CD4-positive, alpha-beta T cell treated with Interleukin-21 for 1 hour (primary cell): ENCODE measurements at regions not wholly inside any gene's neighbourhood (a gene's known extent, or its start where the extent isn't known, plus 50 kb on each side); places are given as distances from the start of the nearest gene placed in this dataset.
"Not testable (repeated sequence)": the region's sequence is repeated elsewhere in the genome, so short reads cannot be mapped to it uniquely, and the experiment has no call there.

ENCODE experiments used
- DNase-seq: peaks from one replicate; pipeline ENCODE4 v3.0.0-alpha.2; 2020

DNA sequence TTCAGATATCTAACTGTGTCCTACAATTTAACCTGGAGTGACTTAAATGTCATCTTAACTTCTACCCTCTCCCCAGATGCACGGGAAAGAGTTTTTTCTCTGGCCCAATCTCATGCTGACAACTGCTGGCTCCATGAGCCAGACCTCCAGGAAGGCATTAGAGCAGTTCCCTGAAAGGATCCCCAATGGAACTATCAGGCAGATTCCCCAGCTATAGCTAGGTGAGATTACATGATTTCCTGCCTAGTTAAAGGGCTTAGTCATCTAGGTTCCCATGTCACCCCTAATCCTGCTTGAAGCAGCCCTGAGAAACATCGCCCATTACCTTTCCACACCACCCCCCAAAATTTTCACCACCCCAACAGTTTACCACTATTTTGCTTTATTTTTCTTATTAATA lies 373.5 kb upstream of the TRPC7 start:
- DNase-seq, result no peak

DNA sequence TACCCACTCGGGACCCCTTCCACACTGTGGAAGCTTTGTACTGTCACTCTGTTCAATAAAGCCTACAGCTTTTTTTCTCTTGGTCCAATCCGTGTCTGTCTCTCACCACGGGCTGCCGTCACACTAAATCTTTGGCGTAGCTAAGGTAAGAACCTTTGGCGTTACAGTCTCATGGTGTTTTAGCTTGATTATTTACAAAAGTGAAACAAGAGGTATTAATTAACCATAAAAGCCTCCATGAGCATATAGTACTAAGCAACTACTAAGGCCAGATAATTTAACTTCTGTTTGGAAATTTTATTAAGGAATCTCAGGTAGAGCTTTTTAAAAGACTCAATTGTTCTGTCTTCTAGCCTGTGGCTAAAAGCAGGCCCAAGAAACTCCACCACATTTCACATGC lies 370.7 kb upstream of the TRPC7 start:
- no peak for DNase-seq

DNA sequence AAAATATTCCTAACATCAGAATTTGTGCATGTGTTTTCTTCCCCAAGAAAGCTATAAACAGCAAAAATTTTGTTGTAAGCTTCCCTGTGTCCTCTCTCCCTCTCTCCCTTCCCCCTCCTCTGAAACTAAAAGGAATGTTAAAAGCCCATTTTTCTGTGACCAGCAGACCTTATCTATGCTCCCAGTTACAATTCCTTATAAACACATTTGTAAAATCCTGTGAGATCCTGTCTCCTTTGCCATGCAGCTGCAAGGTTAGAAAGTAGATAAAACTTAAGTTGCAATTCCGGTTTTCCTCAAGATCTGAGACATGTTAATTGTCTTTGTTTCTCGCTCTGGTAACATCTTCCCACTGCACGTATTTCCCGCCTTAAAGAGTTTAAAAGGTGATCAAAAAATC lies 370.3 kb upstream of the TRPC7 start:
- not testable (repeated sequence) for DNase-seq

DNA sequence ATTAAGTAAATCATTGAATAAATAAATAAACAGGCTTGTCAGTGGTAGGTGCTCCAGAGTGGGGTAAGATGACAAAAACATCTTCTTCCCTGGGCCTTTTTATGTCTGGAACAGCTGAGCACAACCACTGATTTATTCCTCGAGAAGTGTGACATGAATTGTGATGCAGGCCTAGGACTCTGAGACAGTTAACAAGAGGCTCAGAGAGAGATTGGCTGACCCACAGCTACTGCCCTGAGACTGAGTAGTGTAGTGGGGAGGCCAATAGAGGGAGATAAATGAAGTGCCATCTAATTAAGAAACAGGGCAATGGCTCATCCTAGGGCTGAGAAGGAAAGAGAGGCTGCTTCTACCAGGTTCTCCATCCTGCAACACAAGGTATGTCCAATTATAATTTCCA lies 369.3 kb upstream of the TRPC7 start:
- DNase-seq, result no peak

DNA sequence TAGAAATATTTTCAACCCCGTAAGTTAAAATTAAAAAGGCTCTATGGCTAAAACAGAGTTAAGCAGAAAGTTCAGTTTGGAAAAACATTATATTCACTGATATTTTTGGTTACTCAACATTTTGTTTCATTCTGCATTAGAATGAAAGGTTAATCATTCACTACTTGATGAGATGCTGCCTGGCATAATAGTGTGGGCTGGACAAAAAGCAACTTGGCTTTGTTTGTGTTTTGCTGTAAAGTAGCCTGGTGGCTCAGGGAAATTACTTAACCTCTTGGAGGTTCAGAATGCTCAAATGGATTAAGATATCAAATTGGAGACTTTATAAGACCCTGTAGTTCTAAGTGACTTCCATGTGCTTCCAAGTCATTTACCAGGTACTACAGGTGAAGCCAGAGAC lies 367.4 kb upstream of the TRPC7 start:
- DNase-seq, result no peak

DNA sequence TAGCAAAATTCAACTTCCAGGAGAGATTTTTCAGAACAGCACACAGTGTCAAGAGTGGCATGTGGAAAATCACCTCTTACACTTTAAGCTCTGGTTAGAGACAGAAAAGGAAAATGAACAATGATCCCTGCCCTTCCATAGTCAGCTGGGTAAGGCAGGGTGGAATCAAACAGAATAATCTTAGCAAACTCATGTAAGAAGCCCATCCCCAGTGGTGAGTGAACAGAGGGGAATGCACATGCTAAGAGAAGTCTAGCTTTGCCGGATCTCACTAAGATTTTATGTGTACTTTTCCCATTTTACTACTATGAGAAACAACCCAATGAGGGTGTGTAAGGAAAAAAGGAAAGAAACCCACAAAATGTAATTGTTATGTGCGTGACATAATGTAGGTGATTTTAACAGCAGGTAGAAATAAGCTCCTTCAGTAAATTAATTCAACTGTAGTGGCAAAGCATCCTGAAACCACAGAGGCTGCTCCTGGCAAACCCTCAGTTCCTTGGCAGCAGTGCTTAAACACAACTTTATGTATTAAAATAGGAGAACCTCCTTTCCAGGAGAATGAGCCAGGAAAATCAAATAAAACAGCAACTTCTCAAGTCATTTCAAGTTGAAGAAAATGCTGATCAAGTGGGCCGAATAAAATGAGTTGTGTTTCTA lies 366.0 kb upstream of the TRPC7 start:
- no peak for DNase-seq

DNA sequence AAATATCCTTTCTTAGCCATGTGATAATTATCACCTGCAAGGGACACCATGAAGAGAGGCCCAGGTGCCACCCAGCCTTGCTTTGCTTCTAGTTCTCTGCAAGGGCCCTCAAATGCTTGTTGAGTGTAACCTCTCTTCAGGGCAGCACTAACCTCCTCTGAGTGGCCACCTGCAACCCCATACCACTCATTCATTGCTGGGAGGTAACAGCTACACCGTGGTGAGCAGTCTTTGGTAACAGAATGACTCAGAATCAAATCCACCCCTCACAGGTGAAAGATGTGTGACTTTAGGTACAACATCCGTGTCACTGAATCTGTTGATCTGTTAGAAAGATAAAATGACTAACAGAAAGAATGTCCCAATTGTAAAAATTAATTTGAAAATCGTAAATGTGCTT lies 365.1 kb upstream of the TRPC7 start:
- no peak for DNase-seq

DNA sequence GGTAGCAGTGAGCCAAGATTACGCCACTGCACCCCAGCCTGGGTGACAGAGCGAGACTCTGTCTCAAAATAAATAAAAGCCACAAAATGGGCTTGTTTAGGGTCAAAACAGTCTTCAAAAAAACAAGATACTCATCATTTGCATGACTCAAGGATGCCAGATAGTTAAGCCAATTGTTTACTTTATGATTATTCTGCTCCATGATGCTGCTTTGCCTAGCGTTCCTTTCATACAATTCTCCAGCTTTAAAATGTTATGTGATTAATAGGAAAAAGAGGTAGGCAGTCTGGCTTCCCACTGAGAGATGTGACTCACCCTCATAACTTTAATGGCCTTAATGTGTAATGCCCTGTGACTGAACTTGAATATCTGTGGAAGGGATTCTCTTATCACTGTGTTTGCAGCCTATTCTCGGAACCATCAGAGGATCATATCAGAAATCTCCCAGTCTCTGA lies 364.6 kb upstream of the TRPC7 start:
- DNase-seq, result no peak

DNA sequence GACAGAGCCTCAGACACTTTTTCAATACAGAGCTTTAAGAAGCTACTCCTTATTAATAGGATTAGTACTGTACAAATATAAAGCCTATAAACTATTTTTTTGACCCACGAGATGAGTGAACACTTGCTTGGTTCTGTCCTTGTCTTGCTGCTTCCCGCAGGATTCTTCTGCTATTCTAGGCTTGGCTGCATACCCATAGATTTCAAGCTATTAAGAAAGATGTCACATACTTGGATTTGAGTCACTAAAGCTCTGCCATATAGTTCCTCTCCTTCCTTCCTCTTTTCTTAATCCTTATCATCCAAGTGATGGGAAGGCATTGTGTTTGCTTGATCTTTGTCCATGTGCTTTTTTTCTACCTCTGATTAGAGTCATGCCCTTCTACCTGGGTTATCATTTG lies 361.2 kb upstream of the TRPC7 start:
- no peak for DNase-seq

DNA sequence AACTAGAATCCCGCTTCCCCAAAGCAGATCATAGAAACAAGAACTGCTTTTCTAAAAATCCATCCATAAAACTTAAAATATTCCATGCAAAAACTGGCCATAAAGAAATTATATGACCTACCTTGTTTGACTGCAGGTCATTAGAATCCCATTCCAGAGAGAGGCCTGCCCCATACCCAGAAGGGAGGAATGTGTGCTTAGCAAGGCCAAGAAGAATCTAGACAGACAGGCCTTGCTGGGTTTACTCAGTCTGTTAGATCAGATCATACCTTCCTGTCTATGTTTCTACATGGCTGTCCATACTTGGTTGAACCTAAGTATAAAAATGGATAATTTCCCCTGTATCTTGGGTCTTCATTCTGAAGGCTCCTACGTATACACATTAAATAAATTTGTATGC lies 358.8 kb upstream of the TRPC7 start:
- DNase-seq, result no peak

DNA sequence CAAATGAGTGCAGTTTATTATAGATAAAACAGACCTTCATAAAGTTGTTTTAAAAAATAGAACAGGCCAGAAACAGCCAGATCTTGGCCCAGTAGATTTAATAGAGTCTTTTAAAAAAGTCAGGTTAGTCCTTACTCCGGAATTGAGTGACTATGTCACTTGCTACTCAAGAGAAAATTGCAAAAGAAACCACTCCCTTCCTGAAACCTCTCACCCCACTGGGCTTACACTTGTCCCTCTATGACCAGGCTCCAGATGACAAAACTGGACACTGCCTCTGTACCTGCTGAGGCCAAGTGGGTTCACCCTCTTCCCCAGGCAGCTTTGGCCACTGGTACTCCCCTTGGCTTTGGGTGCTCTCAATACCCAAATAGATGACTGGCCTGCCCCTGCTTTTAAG lies 357.2 kb upstream of the TRPC7 start:
- DNase-seq, result no peak

DNA sequence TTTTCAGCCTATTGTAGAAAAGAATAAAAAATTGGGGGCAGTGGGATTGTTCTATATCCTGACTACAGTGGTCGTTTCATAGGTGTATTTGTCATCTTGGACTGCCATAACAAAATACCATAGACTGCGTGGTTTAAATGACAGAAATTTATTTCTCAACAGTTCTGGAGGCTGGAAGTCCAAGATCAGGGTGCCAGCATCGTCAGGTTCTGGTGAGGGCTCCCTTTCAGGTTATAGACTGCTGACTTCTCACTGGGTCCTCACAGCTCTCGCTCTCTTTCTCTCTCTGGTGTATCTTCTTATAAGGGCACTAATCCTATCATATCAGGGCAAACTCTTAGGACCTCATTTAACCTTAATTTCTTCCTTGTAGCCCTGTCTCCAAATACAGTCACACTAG lies 356.7 kb upstream of the TRPC7 start:
- DNase-seq, result no peak

DNA sequence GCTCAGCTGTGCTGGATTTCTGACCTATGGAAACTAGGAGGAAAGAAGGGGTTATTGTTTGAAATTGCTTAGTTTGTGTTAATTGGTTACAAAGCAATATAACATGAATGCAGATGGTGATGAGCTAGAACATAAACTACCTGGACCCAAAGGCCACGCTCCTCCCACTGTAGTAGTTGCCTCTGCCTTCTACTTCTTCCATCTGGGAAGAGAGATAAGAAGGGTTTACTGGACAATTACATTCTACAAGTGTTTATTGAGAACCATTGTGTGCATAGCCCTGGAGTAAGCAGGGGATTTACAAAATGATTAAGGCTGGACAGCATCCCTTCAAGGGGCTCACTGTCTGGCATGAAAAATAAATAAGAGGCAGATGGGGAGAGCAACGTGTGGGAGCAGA lies 355.3 kb upstream of the TRPC7 start:
- no peak for DNase-seq

DNA sequence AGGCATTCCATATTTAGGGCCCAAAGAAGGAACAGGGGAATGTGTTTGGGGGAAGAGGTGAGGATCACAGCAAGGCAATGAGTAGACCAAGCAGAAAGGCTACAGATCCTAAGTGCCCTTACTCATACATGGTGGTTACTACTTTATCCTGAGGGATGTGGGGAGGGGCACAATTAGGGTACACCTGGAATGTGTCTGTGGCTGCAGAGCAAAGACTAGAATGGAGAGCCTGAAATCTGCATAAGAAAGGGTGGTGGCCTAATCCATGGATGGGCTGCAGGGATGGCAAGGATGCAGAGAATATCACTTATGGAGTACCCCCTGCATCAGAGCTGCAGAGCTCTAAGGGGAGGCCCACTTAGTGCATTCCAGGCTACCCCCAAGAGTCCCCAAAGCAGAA lies 352.6 kb upstream of the TRPC7 start:
- no peak for DNase-seq

DNA sequence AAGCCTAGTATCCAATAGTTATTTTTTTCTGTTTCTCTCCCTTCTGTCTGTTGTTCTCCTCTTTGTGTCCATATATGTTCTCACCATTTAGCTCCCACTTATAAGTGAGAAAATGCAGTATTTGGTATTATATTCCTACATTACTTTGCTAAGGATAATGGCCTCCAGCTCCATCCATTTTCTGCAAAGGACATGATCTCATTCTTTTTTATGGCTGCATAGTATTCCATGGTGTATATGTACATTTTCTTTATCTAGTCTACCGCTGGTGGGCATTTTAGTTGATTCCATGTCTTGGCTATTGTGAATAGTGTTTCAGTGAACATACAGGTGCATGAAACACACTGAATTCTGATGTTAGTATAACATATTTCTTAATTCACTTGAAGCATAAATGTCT lies 348.9 kb upstream of the TRPC7 start:
- DNase-seq, result no peak

DNA sequence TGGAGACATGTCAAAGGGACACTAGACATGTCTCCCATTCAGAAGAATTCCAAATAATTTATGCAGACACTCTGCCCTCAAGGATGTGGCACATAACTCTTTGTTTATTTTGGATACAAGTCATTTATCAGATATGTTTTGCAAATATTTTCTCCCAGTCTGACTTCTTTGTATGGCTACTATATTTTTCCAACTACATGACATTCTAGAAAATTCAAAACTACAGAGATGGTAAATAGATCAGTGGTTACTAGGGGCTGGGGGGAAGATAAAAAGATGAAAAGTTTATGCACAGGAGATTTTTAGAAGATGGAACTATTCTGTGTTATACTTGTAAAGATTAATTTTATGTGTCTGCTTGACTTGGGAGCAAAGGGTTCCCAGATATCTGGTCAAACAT lies 347.3 kb upstream of the TRPC7 start:
- DNase-seq, result no peak

DNA sequence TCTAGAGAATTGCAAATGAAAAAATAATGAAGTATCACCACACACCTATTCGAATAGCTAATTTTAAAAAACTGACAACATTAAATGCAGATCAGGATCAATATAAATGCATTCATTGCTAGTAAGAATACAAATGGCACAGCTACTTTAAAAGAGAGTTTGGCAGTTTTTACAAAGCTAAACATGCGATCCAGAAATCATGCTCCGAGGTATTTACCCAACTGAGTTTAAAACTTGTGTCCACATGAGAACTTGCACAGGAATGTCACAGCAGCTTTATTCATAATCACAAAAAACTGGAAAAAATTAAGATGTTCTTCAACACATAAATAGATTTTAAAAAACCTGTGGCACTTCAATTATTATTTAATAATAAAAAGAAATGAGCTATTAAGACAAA lies 345.5 kb upstream of the TRPC7 start:
- no peak for DNase-seq

DNA sequence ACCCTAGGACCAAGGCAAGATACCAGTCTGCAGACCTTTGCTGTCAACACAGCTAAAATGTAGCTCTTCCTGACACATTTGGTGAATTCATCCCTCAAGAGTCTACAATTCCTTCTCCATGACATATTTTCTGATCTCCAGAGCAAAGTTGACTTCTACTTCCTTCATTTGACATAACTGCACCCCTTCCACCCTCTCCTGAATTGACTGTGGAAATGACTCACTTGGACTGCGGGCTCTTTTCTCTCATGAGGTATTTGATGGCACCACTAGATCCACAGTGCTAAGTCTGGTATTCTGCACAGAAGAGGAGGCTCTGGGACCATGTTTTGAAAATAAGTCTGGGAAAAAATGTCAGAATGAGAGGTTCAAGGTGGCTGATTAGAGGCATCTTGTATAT lies 338.4 kb upstream of the TRPC7 start:
- no peak for DNase-seq

DNA sequence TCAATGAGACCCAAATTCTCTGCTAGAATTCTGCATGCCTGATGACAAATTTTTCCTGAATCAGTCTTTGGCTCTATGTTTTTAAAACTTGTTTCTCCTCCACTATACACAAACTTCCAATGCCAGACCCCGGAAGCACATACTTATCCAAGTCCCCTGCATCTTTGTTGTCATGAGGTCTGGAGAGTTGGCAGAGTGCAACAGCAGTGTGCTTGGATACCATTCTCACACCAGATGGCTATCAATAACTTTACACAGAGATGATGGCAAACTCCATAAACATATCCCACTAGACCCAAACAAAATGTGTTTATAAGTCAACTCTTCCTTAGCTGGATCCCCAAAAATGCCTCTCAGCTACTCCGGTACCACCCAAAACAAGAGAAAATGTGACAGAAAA lies 337.7 kb upstream of the TRPC7 start:
- no peak for DNase-seq

DNA sequence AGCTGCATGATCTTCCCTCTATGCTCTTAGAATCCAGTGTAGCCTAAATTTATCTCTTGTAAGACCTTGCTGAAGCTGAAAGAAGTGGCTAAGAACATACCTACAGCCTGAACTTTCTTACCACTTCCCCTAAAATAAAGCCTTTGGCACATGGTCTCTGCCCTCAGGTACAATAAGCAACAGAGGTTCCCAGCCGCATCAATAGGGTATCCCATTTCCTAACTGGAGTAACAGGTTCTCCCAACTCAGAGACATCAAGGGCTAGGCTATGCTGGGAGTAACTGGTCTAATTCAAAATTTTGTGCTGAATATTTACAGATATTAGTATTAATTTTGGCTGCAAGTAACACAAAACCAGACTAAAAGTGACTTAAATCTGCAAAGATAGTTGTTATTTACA lies 335.8 kb upstream of the TRPC7 start:
- DNase-seq, result no peak

DNA sequence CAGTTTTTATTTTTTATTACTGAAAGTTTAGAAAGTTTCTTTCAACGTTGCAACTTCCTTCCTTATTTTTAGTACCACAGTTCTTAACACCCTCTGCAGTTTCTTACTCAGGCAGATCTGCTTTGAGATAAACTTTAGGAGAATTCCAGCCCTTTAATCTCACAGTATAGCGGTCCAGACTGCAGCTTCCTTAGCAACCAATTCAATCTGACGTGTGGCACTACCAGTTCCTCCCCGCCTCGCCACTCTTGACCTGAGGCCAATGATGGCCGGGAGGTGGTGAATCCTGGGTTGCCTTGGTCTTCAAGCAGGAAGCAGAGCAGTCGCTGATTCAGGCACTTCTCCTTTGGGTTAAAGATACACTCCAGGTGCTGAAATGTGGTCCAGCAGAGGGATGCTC lies 334.3 kb upstream of the TRPC7 start:
- no peak for DNase-seq

DNA sequence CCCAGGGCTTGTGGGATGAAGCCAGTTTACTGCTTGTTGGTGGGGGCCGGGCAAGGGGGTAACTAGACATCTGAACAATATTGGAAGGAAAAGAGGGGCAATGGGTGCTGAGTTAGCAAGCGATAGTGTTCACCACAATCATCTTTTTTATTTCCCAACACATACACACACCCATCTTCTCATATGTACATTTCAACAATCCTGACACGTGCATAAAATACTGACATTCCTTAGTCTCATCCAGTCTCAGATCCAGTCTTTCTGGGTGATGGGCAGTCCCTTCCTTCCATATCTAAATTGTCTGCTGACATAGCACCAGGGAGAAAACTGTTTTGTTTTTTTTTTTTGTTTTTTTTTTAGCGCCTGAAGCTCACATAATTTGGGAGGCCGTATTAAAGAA lies 333.6 kb upstream of the TRPC7 start:
- no peak for DNase-seq

DNA sequence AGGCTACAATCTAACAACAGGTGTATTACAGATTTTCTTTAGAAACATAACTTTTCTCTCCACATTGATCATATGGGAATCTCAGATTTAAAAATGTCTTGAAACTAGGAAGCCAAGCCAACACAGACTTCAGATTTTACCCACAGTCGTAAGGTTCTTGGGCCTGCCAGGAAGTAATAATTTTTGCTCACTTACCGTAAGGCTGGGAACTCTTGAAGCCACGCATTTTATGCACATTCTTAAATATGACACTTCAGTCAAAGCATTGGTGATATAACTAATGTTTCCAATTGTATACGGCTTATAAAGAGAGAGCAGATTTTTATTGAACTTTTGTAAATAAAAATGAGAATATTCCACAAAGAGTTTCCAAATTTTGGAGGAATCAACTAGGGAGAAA lies 328.9 kb upstream of the TRPC7 start:
- no peak for DNase-seq

DNA sequence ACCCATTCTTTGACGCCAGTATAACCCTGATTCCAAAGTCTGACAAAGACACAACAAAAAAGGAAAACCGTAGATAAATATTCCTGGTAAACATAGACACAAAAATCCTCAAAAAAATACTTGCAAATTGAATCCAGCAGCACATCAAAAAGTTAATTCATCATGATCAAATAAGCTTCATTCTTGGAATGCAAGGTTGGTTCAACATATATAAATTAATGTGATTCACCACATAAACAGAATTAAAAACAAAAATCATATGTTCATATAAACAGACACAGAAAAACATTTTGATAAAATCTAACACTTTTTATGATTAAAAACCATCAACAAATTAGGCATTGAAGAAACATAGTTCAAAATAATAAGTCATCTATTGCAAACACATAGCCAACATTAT lies 324.2 kb upstream of the TRPC7 start:
- no peak for DNase-seq

DNA sequence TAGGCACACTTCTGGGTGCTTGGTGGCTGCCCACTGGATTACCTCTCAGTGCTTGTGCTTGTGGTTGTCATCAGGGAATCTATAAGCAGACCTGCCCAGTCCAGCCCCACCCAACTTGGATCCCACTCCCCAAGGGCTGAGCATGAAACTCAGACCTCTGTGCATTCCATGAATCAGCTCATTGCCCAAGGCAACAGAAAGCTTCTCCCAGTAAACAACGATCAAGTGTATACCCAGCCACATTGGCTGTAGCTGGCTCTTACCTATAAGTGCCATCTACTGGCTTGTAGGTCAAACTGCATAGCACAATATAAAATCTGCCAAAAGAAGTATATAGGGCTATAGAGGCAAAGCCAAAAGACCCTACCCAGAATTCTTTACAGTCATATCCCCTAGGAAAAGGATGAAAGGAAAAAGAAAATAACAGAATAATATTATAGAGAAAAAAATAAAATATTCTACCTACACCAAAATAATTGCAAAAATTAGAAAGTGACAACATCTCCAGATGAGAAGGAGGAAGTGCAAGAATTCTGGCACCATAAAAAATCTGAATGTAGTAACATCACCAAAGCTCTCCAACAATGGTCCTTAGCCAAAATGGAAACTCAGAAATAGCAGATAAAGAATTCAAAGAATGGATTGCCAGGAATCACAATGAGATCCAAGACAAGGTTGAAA lies 321.0 kb upstream of the TRPC7 start:
- DNase-seq, result no peak
